ENCODE measurements at regions not wholly inside any gene's neighbourhood (a gene's known extent, or its start where the extent isn't known, plus 50 kb on each side); places are given as distances from the start of the nearest gene placed in this dataset.
"Not testable (repeated sequence)": the region's sequence is repeated elsewhere in the genome, so short reads cannot be mapped to it uniquely, and the experiment has no call there.

- Histone ChIP-seq H2AFZ (ENCODE audit: low read length) (no peak overlapping the region), H3K4me1 (ENCODE audit: low read length) (no peaks in the 10 kb centered on the region), H3K27ac (ENCODE audit: low read length) (no peak overlapping the region), H3K4me3 (ENCODE audit: low read length) (no peak overlapping the region), H3K9me3 (ENCODE audit: low read length) (peaks cover 11% of the 10 kb centered on the region), H3K4me2 (ENCODE audit: low read depth, low read length, poor library complexity, severe bottlenecking) (no peak overlapping the region), H3K36me3 (ENCODE audit: insufficient read depth, low read length) (no peaks in the 10 kb centered on the region), H3K9ac (ENCODE audit: low read length) (no peak overlapping the region), H4K20me1 (ENCODE audit: insufficient read depth, low read depth, low read length) (no peaks in the 10 kb centered on the region), H3K9me2 (replicated peaks; ENCODE audit: insufficient read depth, low read length) (no peaks in the 10 kb centered on the region), H3K27me3 (ENCODE audit: low read length) (no peaks in the 10 kb centered on the region), H3K79me2 (ENCODE audit: low read length) (no peaks in the 10 kb centered on the region)
- no peak for DNase-seq
These were observed 215.1 kb upstream of the LRRTM4 start for GRCh38 chr2:77737236-77737635.

- H3K27ac ChIP-seq (ENCODE audit: low read length) = no peak overlapping the region
- no peaks in the 10 kb centered on the region for H3K27me3 ChIP-seq (ENCODE audit: low read length)
- no peaks in the 10 kb centered on the region for H3K36me3 ChIP-seq (ENCODE audit: insufficient read depth, low read length)
- H4K20me1 ChIP-seq (ENCODE audit: insufficient read depth, low read depth, low read length) = no peaks in the 10 kb centered on the region
- no peaks in the 10 kb centered on the region for H3K79me2 ChIP-seq (ENCODE audit: low read length)
- peaks cover 26% of the 10 kb centered on the region for H3K9me3 ChIP-seq (ENCODE audit: low read length)
- H3K4me1 ChIP-seq (ENCODE audit: low read length) = no peaks in the 10 kb centered on the region
- H3K9me2 ChIP-seq (replicated peaks; ENCODE audit: insufficient read depth, low read length) = 0 out of 2 replicates have a peak, but pooled peaks cover 3% of the 10 kb centered on the region
- H3K9ac ChIP-seq (ENCODE audit: low read length) = no peak overlapping the region
- no peak overlapping the region for H3K4me3 ChIP-seq (ENCODE audit: low read length)
- H3K4me2 ChIP-seq (ENCODE audit: low read depth, low read length, poor library complexity, severe bottlenecking) = no peak overlapping the region
- H2AFZ ChIP-seq (ENCODE audit: low read length) = no peak overlapping the region
- DNase-seq = no peak
These were observed 224.6 kb upstream of the LRRTM4 start for GRCh38 chr2:77746780-77747179.

- not testable (repeated sequence) for H2AFZ ChIP-seq (ENCODE audit: low read length); H3K27ac ChIP-seq (ENCODE audit: low read length); H3K36me3 ChIP-seq (ENCODE audit: insufficient read depth, low read length); H3K4me3 ChIP-seq (ENCODE audit: low read length); H3K4me2 ChIP-seq (ENCODE audit: low read depth, low read length, poor library complexity, severe bottlenecking); H3K9ac ChIP-seq (ENCODE audit: low read length); H3K79me2 ChIP-seq (ENCODE audit: low read length); H3K4me1 ChIP-seq (ENCODE audit: low read length); H3K27me3 ChIP-seq (ENCODE audit: low read length); H3K9me2 ChIP-seq (replicated peaks; ENCODE audit: insufficient read depth, low read length); DNase-seq; H4K20me1 ChIP-seq (ENCODE audit: insufficient read depth, low read depth, low read length)
- H3K9me3 ChIP-seq (ENCODE audit: low read length) = peaks cover 13% of the 10 kb centered on the region; the same call in 1 of the 2 replicates
These were observed 231.7 kb upstream of the LRRTM4 start for GRCh38 chr2:77753710-77754345.

DNA sequence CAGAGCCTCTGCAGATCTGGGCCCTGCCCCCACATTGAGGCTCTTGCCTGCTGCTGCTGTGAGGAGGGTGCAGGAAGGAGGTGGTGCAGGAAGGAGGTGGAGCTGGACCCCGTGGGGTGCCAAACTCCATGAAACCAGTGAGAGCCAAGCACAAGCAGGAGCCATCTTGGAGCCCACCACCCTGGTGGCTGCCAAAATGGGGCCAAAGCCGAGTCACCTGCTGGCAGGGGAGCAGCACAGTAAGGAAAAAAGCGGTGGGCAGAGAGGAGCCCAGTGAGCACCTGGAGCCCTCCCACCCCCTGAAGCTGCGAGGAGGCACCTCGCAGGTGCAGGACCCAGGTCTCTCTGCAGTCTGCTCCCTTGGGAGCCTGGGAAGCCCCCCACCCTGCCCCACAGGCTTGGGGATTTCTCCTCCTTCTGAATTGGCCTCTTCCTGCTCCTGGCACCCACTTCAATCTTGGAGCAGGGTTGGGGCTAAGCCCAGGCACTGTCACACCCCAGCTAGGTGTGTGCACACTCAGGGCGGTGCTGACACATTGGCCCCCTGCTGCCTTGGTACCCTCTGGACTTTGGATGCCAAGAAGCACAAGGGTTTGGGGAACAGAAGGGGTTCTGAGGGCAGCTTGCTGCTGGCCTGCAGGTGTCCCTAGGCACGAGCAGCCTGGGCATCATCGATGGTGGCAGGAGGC, 245.4 kb upstream of the LRRTM4 start:
- H3K27ac ChIP-seq (ENCODE audit: low read length) = no peak overlapping the region
- H3K4me2 ChIP-seq (ENCODE audit: low read depth, low read length, poor library complexity, severe bottlenecking) = no peak overlapping the region
- H3K27me3 ChIP-seq (ENCODE audit: low read length) = no peaks in the 10 kb centered on the region
- H4K20me1 ChIP-seq (ENCODE audit: insufficient read depth, low read depth, low read length) = no peaks in the 10 kb centered on the region
- no peaks in the 10 kb centered on the region for H3K4me1 ChIP-seq (ENCODE audit: low read length)
- H3K9me2 ChIP-seq (replicated peaks; ENCODE audit: insufficient read depth, low read length) = 0 out of 2 replicates have a peak, but pooled peaks cover 5% of the 10 kb centered on the region
- no peak overlapping the region for H3K9ac ChIP-seq (ENCODE audit: low read length)
- H3K9me3 ChIP-seq (ENCODE audit: low read length) = peaks cover 27% of the 10 kb centered on the region
- H3K4me3 ChIP-seq (ENCODE audit: low read length) = no peak overlapping the region
- H3K79me2 ChIP-seq (ENCODE audit: low read length) = no peaks in the 10 kb centered on the region
- DNase-seq = no peak
- no peak overlapping the region for H2AFZ ChIP-seq (ENCODE audit: low read length)
- no peaks in the 10 kb centered on the region for H3K36me3 ChIP-seq (ENCODE audit: insufficient read depth, low read length)

DNA sequence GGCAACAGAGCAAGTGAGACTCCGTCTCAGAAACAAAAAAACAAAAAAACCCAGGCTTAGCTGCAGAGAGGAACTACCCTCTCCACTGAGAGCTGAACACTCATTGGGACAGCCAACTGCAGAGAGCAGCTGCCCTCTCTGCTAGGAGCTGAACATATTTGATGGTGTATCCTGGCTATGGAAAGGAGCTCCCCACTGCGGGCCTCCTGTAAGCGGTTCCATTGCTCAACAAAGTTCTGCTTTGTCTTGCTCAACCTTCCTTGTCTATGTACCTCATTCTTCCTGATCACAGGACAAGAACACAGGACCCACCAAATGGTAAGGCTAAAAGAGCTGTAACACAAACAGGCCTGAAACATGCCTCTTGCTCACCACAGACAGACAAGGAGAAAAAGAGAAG, 246.3 kb upstream of the LRRTM4 start:
- H3K4me3 ChIP-seq (ENCODE audit: low read length) = no peak overlapping the region
- H3K27ac ChIP-seq (ENCODE audit: low read length) = no peak overlapping the region
- no peaks in the 10 kb centered on the region for H4K20me1 ChIP-seq (ENCODE audit: insufficient read depth, low read depth, low read length)
- H3K4me2 ChIP-seq (ENCODE audit: low read depth, low read length, poor library complexity, severe bottlenecking) = no peak overlapping the region
- peaks cover 34% of the 10 kb centered on the region for H3K9me3 ChIP-seq (ENCODE audit: low read length)
- H2AFZ ChIP-seq (ENCODE audit: low read length) = no peak overlapping the region
- no peaks in the 10 kb centered on the region for H3K27me3 ChIP-seq (ENCODE audit: low read length)
- no peak overlapping the region for H3K9ac ChIP-seq (ENCODE audit: low read length)
- no peaks in the 10 kb centered on the region for H3K4me1 ChIP-seq (ENCODE audit: low read length)
- H3K36me3 ChIP-seq (ENCODE audit: insufficient read depth, low read length) = no peaks in the 10 kb centered on the region
- H3K9me2 ChIP-seq (replicated peaks; ENCODE audit: insufficient read depth, low read length) = 0 out of 2 replicates have a peak, but pooled peaks cover 5% of the 10 kb centered on the region
- DNase-seq = no peak
- no peaks in the 10 kb centered on the region for H3K79me2 ChIP-seq (ENCODE audit: low read length)

- Histone ChIP-seq H3K36me3 (ENCODE audit: insufficient read depth, low read length) (no peaks in the 10 kb centered on the region), H4K20me1 (ENCODE audit: insufficient read depth, low read depth, low read length) (no peaks in the 10 kb centered on the region), H3K4me2 (ENCODE audit: low read depth, low read length, poor library complexity, severe bottlenecking) (no peak overlapping the region), H3K9me2 (replicated peaks; ENCODE audit: insufficient read depth, low read length) (no peaks in the 10 kb centered on the region), H3K27me3 (ENCODE audit: low read length) (no peaks in the 10 kb centered on the region), H2AFZ (ENCODE audit: low read length) (no peak overlapping the region), H3K4me3 (ENCODE audit: low read length) (no peak overlapping the region), H3K9me3 (ENCODE audit: low read length) (peaks cover 33% of the 10 kb centered on the region), H3K79me2 (ENCODE audit: low read length) (no peaks in the 10 kb centered on the region), H3K9ac (ENCODE audit: low read length) (no peak overlapping the region), H3K27ac (ENCODE audit: low read length) (no peak overlapping the region), H3K4me1 (ENCODE audit: low read length) (no peaks in the 10 kb centered on the region)
- DNase-seq = no peak
These were observed 256.7 kb upstream of the LRRTM4 start for GRCh38 chr2:77778917-77779316.

GRCh38 chr2:77793500-77793899, 271.3 kb upstream of the LRRTM4 start:
- peaks cover 46% of the 10 kb centered on the region for H3K9me3 ChIP-seq (ENCODE audit: low read length)
- not testable (repeated sequence) for DNase-seq; H2AFZ ChIP-seq (ENCODE audit: low read length); H3K27me3 ChIP-seq (ENCODE audit: low read length); H3K79me2 ChIP-seq (ENCODE audit: low read length); H3K4me3 ChIP-seq (ENCODE audit: low read length); H4K20me1 ChIP-seq (ENCODE audit: insufficient read depth, low read depth, low read length); H3K9ac ChIP-seq (ENCODE audit: low read length); H3K4me1 ChIP-seq (ENCODE audit: low read length); H3K27ac ChIP-seq (ENCODE audit: low read length); H3K36me3 ChIP-seq (ENCODE audit: insufficient read depth, low read length); H3K9me2 ChIP-seq (replicated peaks; ENCODE audit: insufficient read depth, low read length); H3K4me2 ChIP-seq (ENCODE audit: low read depth, low read length, poor library complexity, severe bottlenecking)

DNA sequence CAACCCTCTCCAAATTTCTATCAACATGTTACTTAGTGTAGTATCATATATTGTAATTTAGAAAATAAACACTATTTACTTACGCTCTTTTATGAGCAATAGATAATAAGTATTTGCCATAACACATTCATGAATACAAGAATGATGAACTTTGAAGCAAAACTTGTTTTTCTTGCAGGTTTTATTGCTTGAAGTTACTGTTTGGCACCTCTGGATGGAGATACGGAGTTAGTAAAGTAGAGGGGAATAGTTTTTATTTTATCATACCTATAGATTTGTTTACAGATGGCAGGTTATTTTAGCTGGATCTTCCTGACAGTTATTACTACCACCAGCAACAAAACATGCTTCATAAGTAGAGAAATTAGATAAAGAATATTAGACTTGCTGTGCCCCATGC, 274.2 kb upstream of the LRRTM4 start:
- H3K36me3 ChIP-seq (ENCODE audit: insufficient read depth, low read length) = no peaks in the 10 kb centered on the region
- H3K4me3 ChIP-seq (ENCODE audit: low read length) = no peak overlapping the region
- no peak for DNase-seq
- 0 out of 2 replicates have a peak, but pooled peaks cover 5% of the 10 kb centered on the region for H3K9me2 ChIP-seq (replicated peaks; ENCODE audit: insufficient read depth, low read length)
- H3K9me3 ChIP-seq (ENCODE audit: low read length) = peaks cover 27% of the 10 kb centered on the region
- no peaks in the 10 kb centered on the region for H4K20me1 ChIP-seq (ENCODE audit: insufficient read depth, low read depth, low read length)
- no peaks in the 10 kb centered on the region for H3K4me1 ChIP-seq (ENCODE audit: low read length)
- no peak overlapping the region for H3K4me2 ChIP-seq (ENCODE audit: low read depth, low read length, poor library complexity, severe bottlenecking)
- no peak overlapping the region for H2AFZ ChIP-seq (ENCODE audit: low read length)
- H3K79me2 ChIP-seq (ENCODE audit: low read length) = no peaks in the 10 kb centered on the region
- H3K27me3 ChIP-seq (ENCODE audit: low read length) = no peaks in the 10 kb centered on the region
- no peak overlapping the region for H3K9ac ChIP-seq (ENCODE audit: low read length)
- H3K27ac ChIP-seq (ENCODE audit: low read length) = no peak overlapping the region
